Body of pancreas (tissue), 4 donors: ENCODE measurements at regions not wholly inside any gene's neighbourhood (a gene's known extent, or its start where the extent isn't known, plus 50 kb on each side); places are given as distances from the start of the nearest gene placed in this dataset.

Experiments
- ATAC-seq: fragments of 150-250 bp; one replicate; pipeline ENCODE4 v1.9.1; 2016
- DNase-seq, 4 donors: peaks; one replicate each; pipeline ENCODE4 v3.0.0-alpha.2; 2019
- H3K27ac ChIP-seq, 4 donors: fragments of 200-600 bp; sonication (generic); 1 replicate in 3 of 4; 2 replicates in 1 of 4; pipeline versions ENCODE4 v1.5.1 to v1.6.1; 2016 to 2019; ENCODE audit warnings: mild to moderate bottlenecking in 1 of 4, mixed read lengths in 1 of 4, moderate library complexity in 1 of 4
- H3K27me3 ChIP-seq, 2 donors: fragments of 200-600 bp; sonication (generic); one replicate each; pipeline ENCODE4 v1.6.0; 2016; ENCODE audit warnings: mild to moderate bottlenecking in 1 of 2
- H3K36me3 ChIP-seq, 2 donors: fragments of 200-600 bp; sonication (generic); replicated peaks in 1 of 2; 2 replicates each; pipeline ENCODE4 v1.5.1; 2016; ENCODE audit warnings: low read depth in 2 of 2; ENCODE audit not compliant: insufficient read depth in 1 of 2
- H3K4me1 ChIP-seq: fragments of 200-600 bp; sonication (generic); one replicate; pipeline ENCODE4 v1.6.0; 2016
- H3K4me3 ChIP-seq, 2 donors: fragments of 200-600 bp; sonication (generic); 1 replicate in 1 of 2; 2 replicates in 1 of 2; pipeline ENCODE4 v1.5.1; 2016 to 2019
- H3K9me3 ChIP-seq, 3 donors: fragments of 200-600 bp; sonication (generic); 1 replicate in 2 of 3; 2 replicates in 1 of 3; pipeline ENCODE4 v1.5.1; 2016
- CTCF ChIP-seq, 7 experiments: fragments of 450-650 bp in 4 of 7; fragments of 200-600 bp in 3 of 7; sonication (generic) in 3 of 7; IDR thresholded peaks; one replicate each; pipeline ENCODE4 v1.5.1; 2016 to 2019; ENCODE audit warnings: antibody characterized with exemption in 7 of 7
- POLR2A ChIP-seq, 3 donors: fragments of 450-650 bp; IDR thresholded peaks; one replicate each; pipeline ENCODE4 v1.6.1; 2016; ENCODE audit warnings: antibody characterized with exemption in 3 of 3, mild to moderate bottlenecking in 2 of 3
- WGBS, 2 donors: methylation state at CpG; one replicate each; pipeline ENCODE4 v1.1.5; 2017; 5-methylcytosine and 5-hydroxymethylcytosine counted together
- intact Hi-C: fragments of 100-400 bp; cut with DNase I; formaldehyde crosslinking; loops from one replicate; pipeline ENCODE4 v1.15.1; 2023

- Histone ChIP-seq H3K27ac (no peak overlapping the region), H3K4me3 (no peak overlapping the region), H3K36me3 (no peaks in the 10 kb centered on the region), H3K27me3 (no peaks in the 10 kb centered on the region), H3K4me1 (no peaks in the 10 kb centered on the region), H3K9me3 (no peaks in the 10 kb centered on the region)
- DNase-seq (no peak), ATAC-seq (no peak)
- no peak for TF ChIP-seq POLR2A (IDR thresholded peaks at IDR 0.05)
- TF ChIP-seq CTCF (IDR thresholded peaks at IDR 0.05) = no peak
- intact Hi-C loops = no loop called here
These were observed 556.2 kb upstream of the SUCLG2 start for GRCh38 chr3:68210635-68211034.

- DNase-seq = no peak
- H3K36me3 ChIP-seq = no peaks in the 10 kb centered on the region
- no peaks in the 10 kb centered on the region for H3K9me3 ChIP-seq
- 67 to 74% methylated on average over 2 of the region's 2 CpGs for WGBS, 2 donors
- no peak overlapping the region for H3K27ac ChIP-seq
- H3K4me1 ChIP-seq = no peaks in the 10 kb centered on the region
- ATAC-seq = no peak
- intact Hi-C loops = no loop called here
- no peaks in the 10 kb centered on the region for H3K27me3 ChIP-seq
- no peak for TF ChIP-seq POLR2A (IDR thresholded peaks at IDR 0.05)
- no peak overlapping the region for H3K4me3 ChIP-seq
These were observed 552.9 kb upstream of the SUCLG2 start for GRCh38 chr3:68207327-68207726.

- DNase-seq = no peak
- H3K4me3 ChIP-seq = no peak overlapping the region
- H3K36me3 ChIP-seq = no peaks in the 10 kb centered on the region
- no peak overlapping the region for H3K27ac ChIP-seq
- TF ChIP-seq CTCF (IDR thresholded peaks at IDR 0.05) (no peak), POLR2A (IDR thresholded peaks at IDR 0.05) (no peak)
- WGBS, 2 donors = 79 to 88% methylated on average over 3 of the region's 3 CpGs
- H3K27me3 ChIP-seq = no peaks in the 10 kb centered on the region
- ATAC-seq = no peak
- intact Hi-C loops = no loop called here
- no peaks in the 10 kb centered on the region for H3K9me3 ChIP-seq
- H3K4me1 ChIP-seq = no peaks in the 10 kb centered on the region
These were observed 552.2 kb upstream of the SUCLG2 start for GRCh38 chr3:68206524-68207117.

- H3K36me3 ChIP-seq = no peaks in the 10 kb centered on the region
- intact Hi-C loops = no loop called here
- WGBS, 2 donors = 83 to 89% methylated on average over 1 of the region's 1 CpG
These were observed 532.3 kb upstream of the SUCLG2 start for GRCh38 chr3:68186733-68187132.

GRCh38 chr3:68176600-68176999 is 522.2 kb upstream of the SUCLG2 start:
- no peaks in the 10 kb centered on the region for H3K4me1 ChIP-seq
- ATAC-seq (no peak), DNase-seq (no peak)
- H3K27me3 ChIP-seq = no peaks in the 10 kb centered on the region
- intact Hi-C loops = no loop called here
- no peaks in the 10 kb centered on the region for H3K36me3 ChIP-seq
- 29 to 39% methylated on average over 1 of the region's 1 CpG for WGBS, 2 donors
- peaks cover 0 to 11% (median 0%) of the 10 kb centered on the region in 3 donors for H3K9me3 ChIP-seq
- H3K27ac ChIP-seq = no peak overlapping the region
- H3K4me3 ChIP-seq = no peak overlapping the region
- TF ChIP-seq CTCF (IDR thresholded peaks at IDR 0.05) (no peak), POLR2A (IDR thresholded peaks at IDR 0.05) (no peak)

More at GRCh38 chr3:68186733-68187132, 532.3 kb upstream of the SUCLG2 start:
- no peaks in the 10 kb centered on the region for H3K9me3 ChIP-seq
- no peak for TF ChIP-seq POLR2A (IDR thresholded peaks at IDR 0.05)
- TF ChIP-seq CTCF (IDR thresholded peaks at IDR 0.05) = no peak
- no peak for ATAC-seq
- H3K4me1 ChIP-seq = no peaks in the 10 kb centered on the region
- H3K4me3 ChIP-seq = no peak overlapping the region
- no peaks in the 10 kb centered on the region for H3K27me3 ChIP-seq
- DNase-seq = no peak
- H3K27ac ChIP-seq = no peak overlapping the region
